ENCODE measurements at regions not wholly inside any gene's neighbourhood (a gene's known extent, or its start where the extent isn't known, plus 50 kb on each side); places are given as distances from the start of the nearest gene placed in this dataset.
"Not testable (repeated sequence)": the region's sequence is repeated elsewhere in the genome, so short reads cannot be mapped to it uniquely, and the experiment has no call there.

- no peak for TF ChIP-seq CTCF (IDR thresholded peaks at IDR 0.05; ENCODE audit: insufficient read depth, missing control alignments)
- no peak for FAIRE-seq
- no peak for DNase-seq (ENCODE audit: insufficient read length, low spot score)
Measured at GRCh38 chr12:17060260-17060659, 454.3 kb upstream of the LMO3 start.

GRCh38 chr12:17056546-17056945 is 450.6 kb upstream of the LMO3 start:
- FAIRE-seq = no peak
- no peak for DNase-seq (ENCODE audit: insufficient read length, low spot score)
- no peak for TF ChIP-seq CTCF (IDR thresholded peaks at IDR 0.05; ENCODE audit: insufficient read depth, missing control alignments)

- TF ChIP-seq CTCF (IDR thresholded peaks at IDR 0.05; ENCODE audit: insufficient read depth, missing control alignments) = no peak
- DNase-seq (ENCODE audit: insufficient read length, low spot score) (no peak), FAIRE-seq (no peak)
Measured at GRCh38 chr12:17038923-17039322, 433.0 kb upstream of the LMO3 start.

GRCh38 chr12:17035372-17035771 is 429.4 kb upstream of the LMO3 start:
- no peak for TF ChIP-seq CTCF (IDR thresholded peaks at IDR 0.05; ENCODE audit: insufficient read depth, missing control alignments)
- FAIRE-seq (no peak), DNase-seq (ENCODE audit: insufficient read length, low spot score) (no peak)

GRCh38 chr12:17030338-17030737 is 424.4 kb upstream of the LMO3 start:
- no peak for DNase-seq (ENCODE audit: insufficient read length, low spot score)
- TF ChIP-seq CTCF (IDR thresholded peaks at IDR 0.05; ENCODE audit: insufficient read depth, missing control alignments) = no peak
- FAIRE-seq = no peak

- FAIRE-seq (no peak), DNase-seq (ENCODE audit: insufficient read length, low spot score) (no peak)
- no peak for TF ChIP-seq CTCF (IDR thresholded peaks at IDR 0.05; ENCODE audit: insufficient read depth, missing control alignments)
Measured at GRCh38 chr12:17028348-17028747, 422.4 kb upstream of the LMO3 start.

GRCh38 chr12:17025424-17025823 is 419.5 kb upstream of the LMO3 start:
- DNase-seq (ENCODE audit: insufficient read length, low spot score); FAIRE-seq: not testable (repeated sequence)

- no peak for TF ChIP-seq CTCF (IDR thresholded peaks at IDR 0.05; ENCODE audit: insufficient read depth, missing control alignments)
- DNase-seq (ENCODE audit: insufficient read length, low spot score) = no peak
- no peak for FAIRE-seq
Measured at GRCh38 chr12:17020765-17021164, 414.8 kb upstream of the LMO3 start.

Measured in D721Med (cell line).